NCI-H345 treated with DMSO at 0.1 percent for 48 hours (cell line): ENCODE measurements at regions not wholly inside any gene's neighbourhood (a gene's known extent, or its start where the extent isn't known, plus 50 kb on each side); places are given as distances from the start of the nearest gene placed in this dataset.

ENCODE experiments used
- DNase-seq: peaks from one replicate; lab custom pipeline; 2025; ENCODE audit not compliant: unreplicated experiment; lab: John Stamatoyannopoulos, UW

- DNase-seq, result peak; percentile 69
Measured at GRCh38 chr12:75908961-75909605, 122.5 kb downstream of the PHLDA1 start.

DNA sequence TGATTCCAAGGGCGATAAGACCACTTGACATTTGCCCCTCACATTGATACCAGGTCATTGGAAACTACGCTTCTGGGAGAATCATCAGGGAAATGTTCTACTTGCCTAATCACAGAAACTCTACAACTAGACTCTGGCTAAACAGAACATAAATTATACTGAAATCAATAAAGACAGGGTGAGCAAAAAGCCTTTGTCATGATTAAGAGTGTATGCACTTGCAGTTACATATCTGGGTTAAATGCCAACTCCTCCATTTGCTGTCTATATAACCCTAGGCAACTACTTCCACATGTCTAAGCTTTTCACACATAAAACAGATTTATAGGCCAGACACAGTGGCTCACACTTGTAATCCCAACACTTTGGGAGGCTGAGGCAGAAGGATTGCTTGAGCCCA is 125.7 kb downstream of the PHLDA1 start:
- DNase-seq, result no peak

GRCh38 chr12:75900781-75901254 is 130.8 kb downstream of the PHLDA1 start:
- DNase-seq, result no peak

DNA sequence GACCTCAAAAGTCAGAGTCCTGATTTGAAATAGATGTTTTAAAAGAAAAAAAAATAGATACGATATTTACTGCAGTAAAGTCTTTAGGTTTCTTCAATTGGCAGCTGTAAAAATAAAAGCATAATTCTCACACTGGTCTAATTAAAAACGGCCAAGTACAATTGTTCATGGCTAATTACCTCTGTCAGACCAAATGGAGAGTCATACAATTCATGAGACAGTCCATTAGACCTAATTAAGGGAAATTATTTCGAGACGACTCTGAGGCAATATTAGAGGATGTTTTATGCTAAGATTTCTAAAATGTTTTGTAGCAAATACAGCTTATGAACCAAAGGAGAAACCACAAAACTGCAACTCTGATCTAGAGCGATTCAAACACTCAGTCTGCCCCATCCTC is 131.3 kb downstream of the PHLDA1 start:
- no peak for DNase-seq

GRCh38 chr12:75894965-75895754 is 136.4 kb downstream of the PHLDA1 start:
- no peak for DNase-seq

DNA sequence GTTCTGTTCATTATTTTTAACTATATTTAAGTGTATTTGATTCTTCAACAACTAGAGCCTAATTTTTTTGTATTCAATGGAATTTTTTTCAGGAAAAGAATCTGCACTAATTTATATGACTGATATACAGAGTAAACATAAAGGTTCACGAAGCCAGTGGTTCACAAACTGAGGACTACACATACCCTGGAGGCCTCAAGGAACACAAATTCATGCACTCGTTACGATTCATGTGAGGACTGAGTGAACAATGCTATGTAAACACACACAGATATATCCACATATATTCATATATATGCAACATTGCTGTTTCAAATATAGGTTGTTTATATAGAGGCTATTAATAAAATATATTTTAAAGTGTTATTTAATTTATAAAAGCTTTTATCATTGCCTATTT is 137.8 kb downstream of the PHLDA1 start:
- DNase-seq, result no peak

DNA sequence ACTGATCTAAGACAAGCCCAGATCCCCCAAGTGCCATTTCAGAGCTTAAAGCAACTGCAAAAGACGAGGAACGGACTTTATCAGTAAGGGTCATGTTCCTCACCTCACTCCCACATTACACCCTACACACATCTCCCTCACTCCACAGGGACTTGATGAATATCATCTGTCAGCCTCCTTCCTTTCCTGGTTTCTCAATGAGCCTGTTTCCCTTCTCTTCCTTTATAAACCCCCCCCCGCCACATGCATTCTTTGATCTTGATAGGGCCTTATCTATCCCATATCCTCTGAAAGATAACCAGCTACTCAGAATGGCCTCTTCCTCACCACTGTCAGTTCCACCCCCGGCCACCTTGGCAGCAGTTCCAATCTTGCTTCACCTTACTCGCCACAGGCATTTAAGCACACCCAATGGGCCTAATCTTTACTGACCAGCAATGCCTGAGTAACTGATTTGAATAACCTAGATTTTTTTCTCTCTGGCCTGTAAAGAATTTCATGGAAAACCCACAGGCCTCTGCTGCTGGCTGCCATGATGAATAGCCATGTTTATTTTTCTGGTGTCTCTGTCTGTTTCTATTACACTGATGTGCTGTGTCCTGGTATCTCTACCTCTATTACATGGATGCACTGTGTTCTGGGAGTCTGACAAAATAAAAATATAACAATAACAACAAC is 138.7 kb downstream of the PHLDA1 start:
- DNase-seq, result no peak

GRCh38 chr12:75891072-75891471 is 140.5 kb downstream of the PHLDA1 start:
- DNase-seq, result no peak

DNA sequence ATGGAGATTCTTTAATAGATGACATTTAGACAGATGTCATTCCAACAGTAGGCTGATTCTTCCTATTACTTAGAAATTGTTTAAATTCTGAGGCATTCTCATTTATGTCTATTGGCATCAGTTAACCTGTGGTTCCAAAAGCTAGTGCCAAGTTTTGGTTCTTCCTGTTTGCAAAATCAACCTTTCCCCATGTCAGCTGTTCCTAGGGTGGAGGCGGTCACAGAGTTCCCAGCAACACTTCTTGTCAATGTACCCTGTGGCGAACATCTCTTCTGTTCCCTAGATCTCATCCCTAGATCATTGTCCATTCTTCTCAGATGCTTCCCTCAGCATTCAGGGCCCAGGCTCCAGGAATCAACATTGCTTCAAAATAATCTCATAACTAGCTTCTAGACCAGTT is 140.9 kb downstream of the PHLDA1 start:
- no peak for DNase-seq

DNA sequence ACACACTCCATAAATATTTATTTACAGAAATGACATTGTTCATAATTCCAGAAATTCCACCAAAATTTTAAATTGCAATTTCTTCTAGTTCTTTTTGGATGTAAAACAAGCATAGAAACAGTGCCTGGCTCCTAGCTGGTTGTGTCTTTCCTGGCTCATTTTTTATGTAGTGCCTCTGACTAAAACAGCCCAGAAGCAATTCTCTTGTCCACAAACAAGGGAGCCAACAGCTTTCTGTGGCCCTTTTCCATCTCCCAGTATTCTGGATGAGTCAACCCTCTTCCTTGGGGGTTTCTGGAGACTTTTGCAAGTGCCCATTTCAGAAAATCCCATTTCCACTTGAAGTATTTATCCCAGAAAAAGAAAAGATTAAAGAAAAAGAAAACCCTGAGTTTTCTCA is 141.4 kb downstream of the PHLDA1 start:
- no peak for DNase-seq

- no peak for DNase-seq
Measured at GRCh38 chr12:75888874-75889613, 142.5 kb downstream of the PHLDA1 start.

DNA sequence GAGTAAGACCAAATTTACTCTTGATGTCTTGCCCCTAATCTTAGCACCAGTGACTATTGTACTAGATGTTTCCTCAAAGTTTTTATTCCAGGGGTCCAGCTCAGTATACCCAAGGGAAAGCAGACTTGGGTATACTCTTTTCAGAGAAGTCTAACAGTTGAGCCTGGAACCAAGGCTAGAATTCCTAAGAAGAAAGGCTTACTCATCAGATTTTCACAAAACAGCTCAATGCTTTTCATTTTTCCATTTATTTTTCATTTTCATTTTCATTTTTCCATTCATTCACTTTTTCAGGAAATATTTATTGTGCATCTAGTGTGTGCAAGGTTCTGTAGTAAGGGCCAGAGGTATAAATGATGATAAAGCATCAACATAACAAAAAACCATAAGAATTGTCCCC is 143.2 kb downstream of the PHLDA1 start:
- no peak for DNase-seq

DNA sequence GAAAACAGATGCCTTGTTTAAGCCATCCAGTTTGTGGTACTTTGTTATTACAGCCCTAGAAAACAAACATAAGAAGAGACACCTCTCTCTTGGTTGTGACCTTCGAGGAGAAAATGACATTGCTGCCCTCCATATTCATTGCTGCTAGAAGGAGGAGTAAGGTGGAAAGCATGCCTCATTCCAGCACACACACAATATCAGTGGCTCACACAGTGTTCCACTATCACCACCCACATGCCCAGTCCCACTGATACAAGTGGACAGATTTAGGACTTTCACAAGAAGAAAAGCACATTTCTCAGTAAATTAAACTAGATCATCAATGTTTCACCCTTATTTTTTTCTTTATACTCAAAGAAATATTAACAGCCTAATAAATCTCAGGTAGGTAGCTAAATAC is 143.6 kb downstream of the PHLDA1 start:
- DNase-seq, result no peak

DNA sequence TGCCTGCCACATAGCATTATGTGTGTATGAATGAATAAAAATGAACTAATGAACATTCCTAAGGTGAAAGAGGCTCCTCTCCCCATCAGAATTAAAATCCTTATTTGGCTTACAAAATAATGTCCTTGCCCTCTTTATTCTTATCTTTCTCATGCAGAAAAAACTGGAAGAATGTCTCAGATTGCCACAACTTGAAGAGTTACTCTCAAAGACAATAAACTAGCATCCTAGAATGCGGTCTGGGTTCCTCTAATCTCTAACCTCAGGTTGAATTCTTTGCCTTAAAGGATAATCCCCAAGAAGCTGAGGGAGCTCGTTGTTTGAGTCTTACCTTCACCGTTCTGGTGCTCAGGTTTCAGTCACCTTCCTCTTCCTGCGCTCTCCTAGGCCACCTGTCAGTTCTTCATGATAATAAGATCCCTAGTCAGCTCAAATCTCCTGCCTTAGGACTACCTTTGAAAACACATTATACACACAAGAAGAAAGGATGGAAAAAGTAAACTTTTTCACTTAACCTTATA is 147.1 kb downstream of the PHLDA1 start:
- no peak for DNase-seq

DNA sequence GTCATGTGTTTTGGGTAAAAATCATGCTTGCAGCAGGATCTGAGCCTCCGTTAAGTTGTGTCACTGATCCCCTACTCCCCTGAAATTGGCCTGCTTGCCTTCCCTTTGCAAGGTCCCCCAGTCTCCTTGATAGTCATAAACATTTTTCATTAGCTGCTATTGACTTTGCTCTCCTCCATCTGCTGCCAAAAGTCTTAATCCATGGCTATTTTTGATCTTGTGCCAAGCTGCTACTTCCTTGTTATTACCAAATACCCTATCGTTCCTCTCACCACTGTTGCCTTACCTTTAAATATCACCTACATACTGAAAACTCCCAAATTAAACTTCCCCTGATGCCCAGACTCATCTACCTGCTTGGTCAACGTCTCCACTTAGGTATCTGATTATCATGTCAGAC is 148.3 kb downstream of the PHLDA1 start:
- DNase-seq, result no peak

- DNase-seq, result no peak
Measured at GRCh38 chr12:75882421-75882820, 149.2 kb downstream of the PHLDA1 start.

DNA sequence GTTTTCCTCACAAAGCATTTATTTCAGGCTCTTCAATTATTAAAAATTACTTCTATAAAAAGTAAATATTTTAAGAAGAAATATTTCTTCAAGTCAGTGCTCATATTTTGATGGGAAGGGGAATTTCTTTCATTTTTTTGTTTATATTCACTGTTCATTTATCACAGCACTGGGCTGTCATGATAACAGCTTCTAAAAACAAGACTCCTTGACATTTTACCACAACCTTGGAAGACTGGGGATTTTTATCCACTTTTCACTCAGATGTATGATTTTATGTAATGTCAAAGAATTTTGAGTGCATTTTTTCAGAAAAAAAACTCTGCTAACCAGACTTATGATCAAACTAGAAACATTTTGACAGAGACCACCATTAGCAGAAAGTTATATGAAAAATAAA is 149.7 kb downstream of the PHLDA1 start:
- DNase-seq, result no peak

GRCh38 chr12:75877763-75878621 is 153.6 kb downstream of the PHLDA1 start:
- DNase-seq, result no peak

- DNase-seq, result no peak
Measured at GRCh38 chr12:75876832-75877762, 154.5 kb downstream of the PHLDA1 start.
